HG02852 (cell line): ENCODE measurements at regions not wholly inside any gene's neighbourhood (a gene's known extent, or its start where the extent isn't known, plus 50 kb on each side); places are given as distances from the start of the nearest gene placed in this dataset.
A peak's percentile ranks its signal among the peaks of the same experiment; 100 is the strongest.
"Not testable (repeated sequence)": the region's sequence is repeated elsewhere in the genome, so short reads cannot be mapped to it uniquely, and the experiment has no call there.

Experiments used
- ATAC-seq: cut with Tn5 transposase; IDR thresholded peaks from one replicate; pipeline ENCODE4 v1.9.1; 2021; ENCODE audit warnings: mild to moderate bottlenecking, moderate library complexity; ENCODE audit not compliant: unreplicated experiment

DNA sequence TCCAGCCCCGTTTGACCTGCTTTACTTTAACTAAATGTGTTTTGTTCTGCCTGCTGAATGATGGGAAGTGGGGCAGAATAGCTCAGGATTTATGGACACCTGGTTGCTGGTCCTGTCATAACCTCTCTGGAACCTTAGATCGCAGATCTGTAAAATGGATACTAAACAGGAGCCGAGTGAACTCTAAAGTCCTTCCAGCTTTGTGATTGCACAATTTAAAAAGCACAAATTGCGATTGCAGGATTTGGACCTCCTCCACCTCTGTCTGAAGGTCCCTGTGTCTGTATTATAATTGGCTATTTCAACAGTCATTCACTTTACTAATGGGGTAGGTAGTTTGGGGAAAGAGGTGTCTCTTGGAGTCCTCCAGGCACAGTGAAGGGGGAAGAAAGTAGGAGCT, 220.4 kb downstream of the LY86 start:
- no peak for ATAC-seq

DNA sequence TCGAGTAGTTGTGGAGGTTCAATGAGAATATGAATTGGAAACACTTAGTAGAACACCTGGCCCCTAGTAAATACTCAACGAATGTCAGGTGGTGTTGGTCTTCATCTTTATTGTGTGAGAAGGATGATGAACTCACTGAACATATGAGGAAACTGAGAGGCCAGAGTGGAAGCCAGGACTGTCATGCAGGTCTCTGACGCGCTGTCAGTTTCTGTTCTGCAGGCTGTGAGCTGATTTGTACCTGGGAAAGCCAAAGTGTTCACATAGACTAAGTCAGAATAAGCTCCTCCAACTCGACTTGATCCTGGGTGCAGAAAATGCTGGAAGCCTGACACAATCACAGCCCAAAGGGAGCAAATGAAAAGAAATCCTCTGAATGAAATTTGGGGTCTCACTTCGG, 222.2 kb downstream of the LY86 start:
- peak; percentile 48 for ATAC-seq

DNA sequence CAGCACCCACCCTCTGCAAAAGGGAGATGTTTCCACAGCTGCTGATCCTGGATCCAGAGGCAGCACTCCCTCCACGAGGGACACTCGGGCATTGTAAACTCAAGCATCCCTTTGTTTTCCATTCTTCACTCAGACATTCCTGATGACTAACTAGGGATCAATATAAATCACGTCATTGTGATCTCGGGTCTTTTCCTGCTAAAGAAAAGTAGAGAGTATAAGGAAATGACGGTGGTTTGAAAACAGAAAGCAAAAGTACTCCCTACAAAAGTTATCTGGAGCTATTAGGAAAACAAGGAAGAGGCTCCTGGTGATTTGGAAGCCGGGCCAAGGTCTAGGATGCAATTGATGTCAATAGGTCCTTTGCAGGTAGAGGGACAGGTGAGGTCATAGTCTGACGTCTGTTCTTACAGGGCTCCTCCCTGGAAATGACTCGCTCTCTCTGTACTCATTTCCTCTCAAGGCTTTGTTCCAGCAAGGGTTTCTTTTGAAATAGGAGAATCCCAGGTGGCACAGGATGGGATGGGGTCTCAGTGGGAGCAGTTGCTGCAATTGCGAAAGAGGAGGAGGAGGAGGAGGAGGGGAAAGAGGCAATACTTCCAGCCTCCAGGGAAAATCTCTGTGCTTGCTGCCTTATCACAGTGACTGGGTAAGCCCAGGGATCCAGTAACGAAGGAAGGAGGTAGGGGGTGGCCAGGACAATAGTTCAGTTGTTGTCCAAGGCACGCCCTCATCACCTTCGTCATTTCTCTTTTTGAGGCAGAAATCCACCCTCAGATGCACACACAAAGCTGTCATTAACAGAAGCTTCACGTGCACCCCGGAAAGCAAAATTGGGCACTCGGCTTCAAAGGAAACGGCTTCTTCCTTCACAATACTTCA, 222.8 kb downstream of the LY86 start:
- ATAC-seq, result no peak

DNA sequence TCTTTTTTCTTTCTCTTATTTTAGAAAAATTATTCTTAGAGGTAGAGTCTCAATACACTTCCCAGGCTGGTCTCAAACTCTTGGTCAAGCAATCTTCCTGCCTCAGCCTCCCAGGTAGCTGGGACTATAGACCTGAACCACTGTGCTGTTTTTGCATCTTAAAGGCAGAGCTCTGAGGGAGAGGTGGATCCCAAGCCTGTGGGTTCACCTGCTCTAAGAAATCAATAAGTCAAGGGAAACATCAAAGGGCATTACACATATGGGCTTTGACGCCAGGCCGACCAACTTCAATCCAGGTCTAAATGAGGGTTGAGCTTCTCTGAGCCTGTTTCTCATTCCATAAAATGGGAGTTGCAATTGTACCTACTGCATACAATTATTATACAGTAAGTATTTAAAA, 223.9 kb downstream of the LY86 start:
- no peak for ATAC-seq

DNA sequence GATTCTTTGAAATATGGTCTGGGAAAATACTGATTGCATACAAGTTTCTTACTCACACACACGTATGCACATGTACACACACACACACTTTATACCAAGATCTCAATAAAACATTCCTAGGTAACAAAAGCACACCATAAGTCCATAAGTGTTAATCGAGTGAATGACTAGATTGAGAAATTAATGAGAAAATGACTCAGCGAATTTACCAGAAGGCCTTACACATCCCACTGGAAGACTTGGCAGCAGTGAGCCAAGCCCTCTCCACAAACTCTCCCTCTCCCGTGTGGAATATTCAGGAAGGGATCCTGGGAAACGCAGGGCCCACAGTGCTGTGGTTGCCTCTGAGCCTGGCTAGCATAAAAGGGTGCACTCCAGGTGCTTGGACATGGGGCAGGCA, 227.2 kb downstream of the LY86 start:
- no peak for ATAC-seq

DNA sequence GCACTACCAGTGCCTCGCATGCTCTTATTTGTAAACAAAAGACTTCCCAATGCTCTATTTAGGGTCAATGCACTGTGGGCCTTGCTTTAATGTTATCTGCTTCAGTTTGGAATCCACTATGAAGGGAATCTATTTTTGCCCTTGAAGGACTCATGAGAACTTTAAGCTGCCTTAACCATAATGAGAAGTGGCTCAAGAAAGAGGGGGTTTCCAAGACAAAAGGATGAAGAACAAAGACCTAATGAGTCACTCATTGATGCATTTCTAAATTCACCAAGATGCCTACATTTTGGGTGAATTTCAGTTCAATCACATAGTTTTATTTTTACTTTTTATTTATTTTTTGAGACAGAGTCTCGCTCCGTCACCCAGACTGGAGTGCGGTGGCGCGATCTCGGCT, 228.2 kb downstream of the LY86 start:
- ATAC-seq, result no peak

DNA sequence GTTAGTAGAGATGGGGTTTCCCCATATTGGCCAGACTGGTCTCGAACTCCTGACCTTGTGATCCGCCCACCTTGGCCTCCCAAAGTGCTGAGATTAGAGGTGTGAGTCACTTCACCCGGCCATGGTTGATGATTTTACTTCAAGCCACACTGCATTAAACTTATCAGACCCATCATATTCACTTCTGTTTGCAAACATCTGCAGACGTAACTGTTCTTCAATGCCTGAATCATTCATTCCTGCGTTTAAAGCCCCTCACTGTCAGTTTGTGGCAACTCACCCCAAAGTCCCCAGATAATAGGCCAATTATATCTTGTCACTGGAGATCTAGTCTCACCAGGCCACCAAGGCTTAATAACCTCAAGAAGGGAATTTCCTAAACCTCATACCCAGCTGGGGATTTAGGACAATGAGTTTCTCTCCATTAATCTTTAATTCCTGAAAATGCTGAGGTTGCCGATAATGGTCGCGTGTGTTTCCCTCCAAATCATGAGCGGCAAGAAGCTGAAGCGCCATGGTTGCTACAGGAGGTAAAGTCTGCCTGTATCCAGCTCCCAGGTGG, 229.6 kb downstream of the LY86 start:
- ATAC-seq, result no peak

DNA sequence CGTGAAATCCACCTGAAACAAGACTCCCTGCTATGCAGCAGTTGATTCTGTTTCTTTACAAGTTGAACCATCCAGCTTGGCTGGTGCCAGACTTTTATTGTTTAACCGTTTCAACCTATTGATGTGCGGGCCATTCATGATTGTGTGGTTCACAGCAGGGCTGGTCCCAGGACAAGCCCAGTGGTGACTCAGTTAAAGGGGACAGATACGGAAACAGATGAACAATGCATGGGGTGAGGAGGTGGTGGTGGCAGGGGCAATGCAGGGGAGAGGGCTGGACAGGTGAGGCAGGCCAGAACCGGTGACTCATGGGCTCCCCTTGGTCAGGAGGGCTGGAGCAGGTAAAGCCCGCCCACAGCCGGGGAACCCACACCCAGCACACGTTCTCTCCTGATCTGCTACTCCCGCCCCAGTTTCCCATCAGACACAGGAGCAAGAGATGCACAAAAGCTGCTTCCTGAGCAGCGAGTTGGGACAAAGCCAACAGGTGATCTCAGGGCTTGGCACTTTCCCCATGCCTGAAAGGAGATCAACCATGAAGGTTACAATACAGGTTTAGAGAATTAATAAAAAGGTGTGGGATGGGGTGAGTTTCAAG, 232.2 kb downstream of the LY86 start:
- no peak for ATAC-seq

DNA sequence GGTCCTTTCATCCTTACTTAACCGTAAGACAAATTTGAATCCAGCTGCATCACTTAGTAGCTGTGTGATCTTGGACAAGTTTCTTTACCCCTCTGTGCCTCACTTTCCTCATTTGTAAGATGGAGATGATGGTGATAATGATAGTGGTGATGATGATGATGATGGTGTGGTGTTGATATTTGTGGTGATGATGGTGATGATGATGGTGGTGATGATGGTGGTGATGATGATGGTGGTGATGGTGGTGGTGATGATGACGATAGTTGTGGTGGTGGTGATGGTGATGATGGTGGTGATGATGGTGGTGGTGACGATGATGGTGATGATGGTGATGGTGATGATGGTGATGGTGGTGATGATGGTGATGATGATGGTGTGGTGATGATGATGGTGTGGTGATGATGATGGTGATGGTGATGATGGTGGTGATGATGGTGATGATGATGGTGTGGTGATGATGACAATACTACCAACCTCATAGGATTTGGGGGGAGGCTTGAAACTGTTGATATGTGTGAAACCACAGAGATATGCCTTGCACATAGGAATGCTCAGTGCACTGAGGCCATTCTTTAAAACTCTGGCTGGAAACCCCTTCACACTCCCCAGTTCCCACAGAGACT, 233.2 kb downstream of the LY86 start:
- ATAC-seq, result no peak

DNA sequence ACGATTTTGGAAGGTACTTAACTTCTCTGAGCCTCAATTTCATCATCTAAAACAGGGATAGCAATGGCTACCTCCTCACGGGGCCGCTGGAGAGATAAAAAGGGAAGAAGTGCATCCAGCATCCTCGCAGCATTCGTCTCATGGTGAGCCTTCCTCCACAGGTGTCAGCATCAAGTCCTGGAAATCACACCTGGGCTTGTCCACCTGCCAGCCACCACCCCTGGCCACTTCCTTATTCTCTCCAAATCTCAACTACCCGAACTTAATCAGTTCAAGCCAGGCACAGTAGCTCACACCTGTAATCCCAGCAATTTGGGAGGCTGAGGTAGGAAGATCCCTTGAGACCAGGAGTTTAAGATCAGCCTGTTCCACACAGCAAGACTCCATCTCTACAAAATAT, 234.5 kb downstream of the LY86 start:
- ATAC-seq, result no peak

DNA sequence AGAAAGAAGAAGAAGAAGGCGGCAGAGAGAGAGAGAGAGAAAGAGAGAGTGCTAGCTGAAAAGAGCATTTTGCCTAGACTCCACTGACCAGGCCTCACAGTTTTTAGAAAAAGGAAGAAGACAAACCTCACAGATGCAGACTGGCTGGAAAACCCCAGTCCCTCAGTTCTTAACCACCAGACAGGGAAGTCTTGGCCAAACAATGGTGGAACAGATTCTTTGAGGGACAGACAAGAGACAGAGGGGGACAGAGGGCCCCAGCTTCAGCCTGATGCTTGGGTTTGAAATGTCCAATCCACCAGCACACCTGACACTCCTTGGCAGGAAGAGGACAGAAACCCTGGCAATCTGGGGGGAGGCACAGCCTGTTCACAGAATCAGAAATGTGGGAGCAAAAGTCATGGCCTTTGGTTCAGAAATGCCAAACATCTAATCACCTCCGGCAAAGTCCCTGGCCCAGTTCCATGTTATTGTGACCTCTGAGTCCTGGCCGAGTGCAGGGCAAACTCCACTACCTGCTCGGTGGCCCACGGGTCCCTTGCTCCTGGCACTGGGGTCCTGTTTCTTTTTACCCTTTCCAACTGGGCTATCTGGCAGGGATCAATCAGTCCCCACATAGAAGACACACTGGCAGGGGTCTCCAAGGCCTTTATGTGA, 235.2 kb downstream of the LY86 start:
- ATAC-seq, result peak; percentile 45

DNA sequence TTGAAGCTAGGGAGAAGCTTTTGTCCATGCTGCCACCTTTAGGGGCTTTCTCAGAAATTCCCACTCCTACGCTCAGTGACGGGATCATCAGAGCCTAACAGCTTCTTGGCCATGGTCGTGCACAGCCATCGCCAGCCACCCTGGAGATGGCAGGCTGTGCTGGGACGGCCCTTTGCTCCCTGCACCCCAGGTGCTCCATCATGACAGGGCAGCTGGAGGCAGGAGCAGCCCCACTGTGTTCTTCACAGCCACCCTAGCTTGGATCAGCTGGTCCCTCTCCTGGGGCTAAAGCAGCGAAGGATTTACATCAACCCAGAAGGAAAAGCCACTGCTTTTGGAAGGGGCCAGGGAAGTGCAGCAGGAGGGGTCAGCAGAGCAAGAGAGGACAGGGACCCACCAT, 235.9 kb downstream of the LY86 start:
- ATAC-seq, result no peak

DNA sequence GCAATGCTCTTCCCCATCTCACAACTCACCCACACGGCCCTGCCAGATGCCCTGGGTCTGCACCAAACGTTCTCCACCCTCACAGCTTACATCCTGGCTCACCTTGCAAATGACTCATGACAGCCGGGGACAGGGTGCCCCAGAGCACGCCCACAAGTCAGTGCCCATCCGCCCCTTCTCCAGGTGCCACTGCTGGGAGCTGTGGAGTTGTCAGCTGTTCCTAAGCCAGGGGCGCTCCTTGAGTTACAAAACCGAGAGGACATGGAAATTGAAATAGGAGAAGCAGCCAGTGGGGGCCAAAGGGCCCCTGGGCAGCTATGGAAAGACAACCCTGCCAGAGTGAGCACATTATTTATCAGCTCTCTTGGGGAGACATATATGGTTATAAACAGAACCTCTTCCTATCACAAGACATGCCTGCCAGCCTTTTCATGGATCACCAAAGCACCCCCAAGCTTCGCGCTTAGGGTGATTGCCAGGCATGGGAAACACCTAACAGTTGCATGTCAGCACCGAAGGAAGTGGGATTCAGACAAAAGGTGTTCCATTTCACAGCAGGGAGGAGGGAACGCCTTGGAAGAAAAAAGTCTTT, 236.8 kb downstream of the LY86 start:
- ATAC-seq, result no peak

DNA sequence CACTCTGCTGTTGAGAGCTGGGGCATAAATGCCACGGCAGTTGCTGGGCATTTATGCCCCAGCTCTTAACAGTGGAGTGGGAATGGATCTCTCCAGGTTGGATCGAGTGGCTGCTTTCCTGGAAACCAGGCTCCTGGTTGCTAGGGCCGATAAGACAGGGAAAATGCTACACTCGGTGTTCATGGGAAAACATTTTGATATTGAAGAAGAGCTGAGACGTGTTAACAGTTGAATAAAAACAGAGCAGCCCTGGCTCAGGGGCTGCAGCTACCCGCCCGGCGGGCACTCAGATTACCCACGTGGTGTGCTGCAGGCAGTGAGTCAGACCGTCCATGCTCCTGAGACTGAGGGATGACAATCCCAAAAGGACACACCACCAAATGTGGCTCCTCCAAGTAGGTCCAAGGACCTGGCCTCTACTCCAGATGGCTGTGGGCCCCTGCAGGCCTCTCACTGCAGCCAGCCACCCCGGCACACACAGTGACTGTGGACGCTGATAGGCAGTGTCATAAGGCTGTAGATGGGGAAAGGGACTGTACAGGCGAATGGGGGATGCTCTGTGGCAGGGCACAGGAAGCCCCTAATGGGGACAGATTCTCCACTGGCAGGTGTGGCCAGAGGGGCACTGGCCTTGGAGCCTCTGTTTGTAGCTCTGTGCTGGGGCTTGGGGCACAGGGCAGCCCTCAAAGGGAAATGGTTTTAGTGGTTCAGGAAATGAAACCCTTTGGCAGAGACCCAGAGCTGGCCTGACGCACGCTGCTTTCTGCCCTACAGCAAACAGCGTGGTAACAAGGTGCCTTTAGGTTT, 237.8 kb downstream of the LY86 start:
- peak; percentile 57 for ATAC-seq

DNA sequence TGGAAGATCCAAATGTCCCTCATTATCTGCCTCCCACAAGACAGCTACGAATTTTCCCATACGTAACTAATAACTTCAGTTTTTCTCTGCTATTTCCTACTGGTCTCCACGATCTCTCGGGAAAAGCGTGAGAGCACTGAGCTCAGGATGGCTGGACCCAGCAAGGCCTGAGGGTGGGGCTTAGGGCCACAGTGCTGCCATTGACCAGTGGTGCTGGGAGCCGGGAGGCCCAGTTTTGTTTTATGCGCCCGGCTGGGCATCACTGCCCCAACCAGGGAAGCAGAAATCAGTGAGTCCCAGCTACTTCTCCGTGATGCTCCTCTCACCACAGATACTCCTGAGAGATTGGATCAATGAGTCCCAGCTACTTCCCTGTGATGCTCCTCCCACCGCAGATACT, 238.4 kb downstream of the LY86 start:
- ATAC-seq, result no peak

DNA sequence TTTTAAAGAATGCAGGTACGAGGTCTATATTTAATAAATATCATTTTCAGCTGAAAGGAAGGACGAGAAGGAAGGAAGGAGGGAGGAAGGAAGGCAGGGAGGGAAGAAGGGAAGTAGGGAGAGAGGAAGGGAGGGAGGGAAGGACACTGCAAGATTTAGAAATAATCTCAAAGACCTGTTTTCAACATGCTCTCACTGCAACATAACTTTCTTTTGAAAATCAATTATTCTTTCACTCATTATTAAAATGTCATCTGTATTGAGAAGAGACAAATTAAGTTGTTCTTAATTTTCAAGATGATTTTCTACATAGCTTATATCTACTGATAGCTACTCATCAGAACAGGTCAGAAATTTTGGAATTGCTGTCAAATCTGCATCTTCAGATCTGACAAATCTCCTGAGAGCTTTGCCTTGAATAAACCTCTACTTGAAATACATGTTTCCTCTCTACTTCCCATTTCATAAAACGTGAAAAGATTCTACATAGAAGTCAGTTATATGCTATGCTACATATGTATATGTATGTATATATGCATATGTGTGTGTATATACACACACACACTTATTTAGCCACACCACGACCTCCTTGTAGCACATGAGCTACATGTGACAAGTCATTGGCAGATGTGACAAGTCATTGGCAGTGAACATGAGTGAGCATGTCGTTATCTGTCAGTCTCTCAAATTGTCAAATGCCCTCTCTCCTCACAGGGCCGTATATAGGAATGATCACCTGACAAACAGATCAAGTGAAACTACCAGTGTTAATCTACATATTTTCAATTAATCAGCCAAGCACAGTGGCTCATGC, 241.6 kb downstream of the LY86 start:
- no peak for ATAC-seq

DNA sequence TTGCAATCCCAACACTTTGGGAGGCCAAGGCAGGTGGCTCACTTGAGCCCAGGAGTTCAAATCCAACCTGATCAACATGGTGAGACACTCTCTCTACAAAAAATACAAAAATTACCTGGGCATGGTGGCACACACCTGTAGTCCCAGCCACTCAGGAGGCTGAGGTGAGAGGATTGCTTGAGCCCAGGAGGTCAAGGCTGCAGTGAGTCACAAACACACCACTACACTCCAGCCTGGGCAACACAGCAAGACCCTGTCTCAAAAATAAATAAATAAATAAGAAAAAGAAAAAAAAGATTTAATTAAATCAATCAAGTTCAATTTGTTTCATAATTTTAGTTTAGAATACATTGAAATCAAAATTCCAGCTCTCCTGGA, 242.2 kb downstream of the LY86 start:
- not testable (repeated sequence) for ATAC-seq

DNA sequence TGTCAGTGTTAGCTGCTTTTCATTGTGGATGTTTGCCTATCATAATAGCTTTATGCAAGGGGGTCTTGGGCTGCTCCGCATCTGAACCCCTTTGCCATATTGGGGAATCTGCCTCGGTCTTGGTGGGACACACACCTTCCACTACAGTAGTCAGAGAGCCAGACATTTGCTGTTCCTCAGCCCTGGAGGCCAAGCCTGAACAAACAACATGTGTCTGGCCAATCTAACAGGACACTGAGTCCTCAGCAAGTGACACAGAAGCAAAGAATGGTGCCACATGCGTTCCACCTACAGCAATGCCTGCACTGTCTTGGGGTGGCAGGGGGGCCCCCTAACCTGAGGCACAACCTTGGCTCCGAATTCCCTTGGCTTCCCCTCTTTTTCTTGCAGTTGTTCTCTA, 243.9 kb downstream of the LY86 start:
- ATAC-seq, result no peak
